GM10266 (cell line): ENCODE measurements at regions not wholly inside any gene's neighbourhood (a gene's known extent, or its start where the extent isn't known, plus 50 kb on each side); places are given as distances from the start of the nearest gene placed in this dataset.

ENCODE experiments used
- DNase-seq: peaks from one replicate; pipeline ENCODE4 v3.0.0; 2012; ENCODE audit errors: extremely low spot score
- CTCF ChIP-seq: IDR thresholded peaks from 2 replicates; pipeline ENCODE4 v1.5.1; 2012; ENCODE audit warnings: mild to moderate bottlenecking, low read depth; ENCODE audit not compliant: control insufficient read depth, insufficient read depth; ENCODE audit errors: missing control alignments

GRCh38 chr6:144908004-144908403, 622.9 kb downstream of the UTRN start:
- no peak for TF ChIP-seq CTCF
- DNase-seq, result no peak

DNA sequence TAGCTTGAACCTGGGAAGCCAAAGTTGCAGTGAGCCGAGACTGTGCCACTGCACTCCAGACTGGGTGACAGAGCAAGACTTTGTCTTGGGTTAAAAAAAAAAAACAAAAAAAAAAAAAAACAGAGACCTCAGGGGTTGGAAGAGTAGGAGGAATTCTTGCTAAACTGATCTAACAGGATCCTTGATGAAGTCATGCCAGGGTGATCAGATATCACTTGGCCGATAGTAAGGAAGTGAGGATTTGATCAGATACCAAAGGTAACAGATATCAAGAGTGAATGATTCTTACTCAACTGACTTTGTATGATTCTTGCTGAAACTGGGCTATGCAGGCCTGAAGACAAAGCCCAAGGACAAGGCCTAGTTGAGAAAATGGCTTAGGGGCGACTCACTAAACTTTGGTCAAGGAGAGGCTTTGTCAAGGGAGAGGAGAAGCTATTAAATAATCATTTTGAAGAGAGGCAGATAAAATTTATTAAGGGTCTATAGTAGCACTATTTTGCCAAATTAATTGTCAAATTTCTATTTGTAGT, 624.7 kb downstream of the UTRN start:
- no peak for DNase-seq
- TF ChIP-seq CTCF, result no peak

DNA sequence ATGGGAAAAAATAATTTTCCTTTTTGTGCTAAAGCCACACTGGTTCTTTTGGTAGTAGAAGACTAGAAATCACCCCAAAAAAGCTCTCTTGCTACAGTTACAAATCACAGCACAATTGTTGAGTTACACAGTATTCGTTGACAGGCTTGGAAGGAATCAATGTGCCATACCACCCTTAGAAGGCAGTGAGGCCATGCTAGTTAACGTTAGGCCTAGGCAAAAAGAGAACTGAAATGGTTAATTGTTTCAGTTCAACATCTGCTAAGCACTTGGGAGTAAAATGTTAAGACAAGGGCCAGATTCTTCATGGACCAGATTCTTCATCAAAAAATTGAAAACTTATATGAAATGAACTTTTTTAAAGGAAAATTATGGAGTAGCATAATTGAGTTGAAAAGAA, 626.2 kb downstream of the UTRN start:
- TF ChIP-seq CTCF, result no peak
- no peak for DNase-seq

GRCh38 chr6:144912474-144912873, 627.3 kb downstream of the UTRN start:
- TF ChIP-seq CTCF, result no peak
- DNase-seq, result no peak

DNA sequence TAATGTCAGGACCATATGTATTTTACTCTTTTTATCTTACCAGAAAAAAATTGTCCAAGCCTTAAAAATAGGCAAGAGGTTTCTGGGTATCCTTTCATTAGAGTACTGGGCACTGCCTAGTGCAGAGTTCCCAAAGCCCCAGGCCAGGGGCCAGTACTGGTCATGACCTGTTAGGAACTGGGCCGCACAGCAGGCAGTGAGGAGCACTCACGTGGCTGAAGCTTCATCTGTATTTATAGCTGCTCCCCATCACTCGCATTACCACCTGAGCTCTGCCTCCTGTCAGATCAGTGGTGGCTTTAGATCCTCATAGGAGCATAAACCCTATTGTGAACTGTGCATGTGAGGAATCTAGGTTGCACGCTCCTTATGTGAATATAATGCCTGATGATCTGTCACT, 632.9 kb downstream of the UTRN start:
- DNase-seq, result no peak
- no peak for TF ChIP-seq CTCF

DNA sequence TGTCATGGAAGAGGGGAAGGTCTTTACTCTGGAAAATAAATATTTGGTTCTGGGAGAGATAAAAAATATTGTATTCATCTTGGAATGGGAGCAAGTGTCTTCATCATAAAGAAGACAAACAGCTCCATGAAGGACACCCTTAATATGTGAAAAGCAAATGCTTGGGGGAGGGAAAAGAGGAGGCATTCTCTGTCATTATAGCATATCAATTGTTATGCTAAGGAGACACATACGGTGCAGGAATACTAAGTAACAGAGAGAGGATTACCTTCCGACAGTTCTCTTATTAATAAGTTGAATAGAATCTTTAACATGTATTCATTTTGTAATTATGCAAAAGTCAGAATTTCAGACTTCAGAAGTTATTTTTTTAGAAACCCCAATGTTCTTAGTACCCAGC, 634.4 kb downstream of the UTRN start:
- no peak for DNase-seq
- TF ChIP-seq CTCF, result no peak

GRCh38 chr6:144920391-144920961, 635.3 kb downstream of the UTRN start:
- DNase-seq, result no peak
- TF ChIP-seq CTCF, result no peak
